Stimulated activated CD4-positive, alpha-beta T cell treated with anti-CD3 and anti-CD28 coated beads, TNF-alpha, amount 100 ng/mL, for 48 hours (primary cell): ENCODE measurements at regions not wholly inside any gene's neighbourhood (a gene's known extent, or its start where the extent isn't known, plus 50 kb on each side); places are given as distances from the start of the nearest gene placed in this dataset.

Source experiments
- DNase-seq, 3 donors: peaks; one replicate each; pipeline ENCODE4 v3.0.0-alpha.2; 2020; ENCODE audit warnings: low read depth in 3 of 3

DNA sequence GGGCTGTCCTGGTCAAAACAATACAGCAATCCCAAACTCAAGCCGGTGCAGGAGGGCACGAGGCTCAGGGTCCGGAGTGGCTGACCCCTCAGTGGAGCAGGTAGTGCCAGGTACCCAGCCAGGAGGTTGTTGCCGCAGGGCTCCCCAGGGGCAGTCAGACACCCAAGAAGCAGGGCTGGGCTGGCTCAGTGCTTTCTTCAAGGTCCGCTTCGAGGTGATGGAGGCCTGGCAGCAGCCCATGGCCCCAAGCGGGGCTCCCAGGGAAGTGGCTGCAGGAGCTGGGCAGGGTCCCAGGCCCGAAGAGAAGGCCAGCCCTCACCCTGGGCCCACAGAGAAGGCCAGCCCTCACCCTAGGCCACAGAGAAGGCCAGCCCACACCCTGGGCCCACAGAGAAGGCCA, 55.3 kb upstream of the COPS8 start:
- DNase-seq = no peak

GRCh38 chr2:237033536-237034060, 52.1 kb upstream of the COPS8 start:
- no peak for DNase-seq

DNA sequence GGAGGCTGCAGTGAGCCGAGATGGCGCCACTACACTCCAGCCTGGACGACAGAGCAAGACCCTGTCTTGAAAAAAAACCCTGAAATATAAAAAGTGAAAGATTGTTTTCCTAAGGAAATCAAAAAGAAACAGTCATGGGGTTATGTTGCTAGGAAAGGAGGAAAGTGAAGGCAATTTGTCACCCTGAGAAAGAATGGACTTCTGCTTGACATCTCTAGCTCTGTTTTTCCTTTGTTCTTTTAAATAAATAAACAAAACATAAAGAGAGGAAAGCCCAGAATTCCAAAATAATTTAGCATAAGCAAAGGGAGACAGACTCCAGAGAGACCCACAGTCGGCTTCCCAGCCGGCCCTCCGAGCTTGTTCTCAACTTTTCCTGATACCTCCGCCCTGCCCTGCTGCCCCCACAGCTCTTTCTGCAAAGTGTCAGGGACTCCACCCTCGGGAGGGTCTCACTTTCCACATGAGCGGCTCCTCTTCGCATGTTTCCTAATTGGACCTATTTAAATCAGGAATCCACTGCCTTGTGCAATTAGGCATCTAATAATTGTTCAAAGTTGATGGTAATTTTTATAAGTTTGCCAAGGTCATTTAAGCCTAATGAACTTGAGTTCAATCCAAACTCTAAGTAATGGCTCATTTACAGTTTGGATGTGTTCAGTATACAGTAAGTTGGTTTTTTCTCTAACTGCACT, 49.8 kb upstream of the COPS8 start:
- no peak for DNase-seq
